OCI-LY7 (cell line): ENCODE measurements at regions not wholly inside any gene's neighbourhood (a gene's known extent, or its start where the extent isn't known, plus 50 kb on each side); places are given as distances from the start of the nearest gene placed in this dataset.

Source experiments
- BruUV-seq: library from RNA; stranded (reverse); fragments of 400-500 nt; replicated peaks from 2 replicates; lab custom pipeline; 2021; lab: Mats Ljungman, UMichigan
- CTCF ChIA-PET: fragments of 300-600 bp; sonication (Branson Sonifier 250); formaldehyde crosslinking; loops from one replicate; lab custom pipeline; 2022; ENCODE audit warnings: antibody characterized with exemption; ENCODE audit not compliant: unreplicated experiment; lab: Charles Lee
- POLR2A ChIA-PET: fragments of 300-600 bp; sonication (Branson Sonifier 250); formaldehyde crosslinking; loops from one replicate; lab custom pipeline; 2022; ENCODE audit warnings: antibody characterized with exemption; lab: Charles Lee
- DNase-seq: peaks from one replicate; pipeline ENCODE4 v3.0.0-alpha.2; 2015; ENCODE audit warnings: low spot score
- H2AFZ ChIP-seq: fragments of 200-600 bp; sonication (generic), shearing (Covaris generic); 2 replicates; pipeline ENCODE4 v1.6.1; 2014; ENCODE audit warnings: mild to moderate bottlenecking, antibody characterized with exemption, low read length, moderate library complexity
- H3K27ac ChIP-seq: fragments of 200-600 bp; sonication (generic); 2 replicates; pipeline ENCODE4 v1.5.1; 2014; ENCODE audit warnings: mixed run types, low read depth, mild to moderate bottlenecking, moderate library complexity, low read length, inconsistent platforms; ENCODE audit not compliant: poor library complexity, severe bottlenecking
- H3K36me3 ChIP-seq: fragments of 200-600 bp; sonication (generic); 2 replicates; pipeline ENCODE4 v1.6.1; 2014; ENCODE audit warnings: mild to moderate bottlenecking, antibody characterized with exemption, low read length, moderate library complexity, mixed read lengths; ENCODE audit not compliant: insufficient read depth
- H3K4me1 ChIP-seq: fragments of 200-600 bp; sonication (generic); 2 replicates; pipeline ENCODE4 v1.5.1; 2014; ENCODE audit warnings: mild to moderate bottlenecking, low read length; ENCODE audit not compliant: insufficient read depth, poor library complexity, severe bottlenecking
- H3K4me2 ChIP-seq: fragments of 200-600 bp; sonication (generic); 2 replicates; pipeline ENCODE4 v1.6.1; 2014; ENCODE audit warnings: mild to moderate bottlenecking, low read length
- H3K4me3 ChIP-seq: fragments of 200-600 bp; sonication (generic); 2 replicates; pipeline ENCODE4 v1.5.1; 2014; ENCODE audit warnings: mild to moderate bottlenecking, low read depth, low read length; ENCODE audit not compliant: poor library complexity, severe bottlenecking
- H3K79me2 ChIP-seq: fragments of 200-600 bp; sonication (generic); 2 replicates; pipeline ENCODE4 v1.6.1; 2016; ENCODE audit warnings: low read depth, mild to moderate bottlenecking, low read length, moderate library complexity, mixed read lengths; ENCODE audit not compliant: insufficient read depth
- H3K9me2 ChIP-seq: fragments of 200-600 bp; sonication (generic); 2 replicates; pipeline ENCODE4 v1.6.1; 2016; ENCODE audit warnings: mild to moderate bottlenecking, low read length, mixed read lengths; ENCODE audit not compliant: insufficient read depth
- H3K9me3 ChIP-seq: fragments of 200-600 bp; sonication (generic); 2 replicates; pipeline ENCODE4 v1.6.1; 2014; ENCODE audit warnings: mild to moderate bottlenecking, mixed run types, low read length, mixed read lengths
- H4K20me1 ChIP-seq: fragments of 200-600 bp; sonication (generic); 2 replicates; pipeline ENCODE4 v1.6.1; 2014; ENCODE audit warnings: mild to moderate bottlenecking, antibody characterized with exemption, low read length, moderate library complexity, mixed read lengths; ENCODE audit not compliant: insufficient read depth
- CTCF ChIP-seq: fragments of 200-600 bp; sonication (generic); conservative IDR thresholded peaks from 2 replicates; pipeline ENCODE4 v1.5.1; 2014; ENCODE audit warnings: mild to moderate bottlenecking, antibody characterized with exemption, low read length, moderate library complexity, mixed read lengths
- EZH2phosphoT487 ChIP-seq: fragments of 200-600 bp; sonication (generic); IDR thresholded peaks from 2 replicates; pipeline ENCODE4 v1.6.1; 2018; ENCODE audit warnings: low read depth, borderline replicate concordance, mild to moderate bottlenecking, mixed run types, antibody characterized with exemption, low read length, moderate library complexity, mixed read lengths
- intact Hi-C: fragments of 100-400 bp; cut with micrococcal nuclease; formaldehyde crosslinking; loops from one replicate; pipeline ENCODE4 v1.10.0; 2022; ENCODE audit not compliant: unreplicated experiment

- Histone ChIP-seq H3K4me1 (no peaks in the 10 kb centered on the region), H3K9me3 (no peaks in the 10 kb centered on the region), H3K4me2 (no peak overlapping the region), H2AFZ (no peak overlapping the region), H3K79me2 (no peaks in the 10 kb centered on the region), H3K27ac (no peak overlapping the region), H3K9me2 (no peaks in the 10 kb centered on the region), H4K20me1 (no peaks in the 10 kb centered on the region), H3K4me3 (no peak overlapping the region), H3K36me3 (no peaks in the 10 kb centered on the region)
- no peak for DNase-seq
- CTCF ChIA-PET = no interaction called here
- POLR2A ChIA-PET = no interaction called here
- no TSS peak for BruUV-seq
- TF ChIP-seq CTCF (no peak), EZH2phosphoT487 (no peak)
- intact Hi-C loops = no loop called here
Observed at GRCh38 chr12:115749071-115749841, 528.2 kb downstream of the MED13L start.

DNA sequence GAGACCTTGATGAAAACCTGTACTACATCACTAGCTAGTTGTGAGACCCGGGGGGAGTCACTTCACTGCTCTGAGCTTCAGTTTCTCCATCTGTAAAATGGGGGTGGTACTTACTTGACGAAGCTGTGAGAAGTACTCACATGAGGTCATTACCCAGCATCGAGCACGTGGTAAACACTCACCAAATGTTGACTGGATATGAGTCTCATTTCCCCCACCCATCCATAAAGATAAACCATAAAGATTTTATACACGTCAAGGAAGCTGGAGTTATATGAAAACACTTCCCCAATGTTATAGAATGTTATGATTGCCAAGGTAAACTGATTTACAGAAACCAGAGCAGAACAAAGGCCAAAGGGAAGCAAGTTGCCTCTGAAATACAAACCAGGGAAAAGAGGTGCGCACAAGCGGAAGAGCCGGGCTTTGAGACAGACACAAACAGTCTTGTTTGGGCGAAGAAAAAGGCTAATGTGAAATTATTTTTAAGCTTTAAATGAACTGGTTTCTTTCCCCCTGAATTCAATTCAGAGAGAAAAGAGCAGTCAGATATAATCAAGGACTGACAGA is 536.8 kb downstream of the MED13L start:
- no peak for DNase-seq
- Histone ChIP-seq H3K4me3 (no peak overlapping the region), H3K4me2 (no peak overlapping the region), H3K36me3 (no peaks in the 10 kb centered on the region), H3K27ac (no peak overlapping the region), H4K20me1 (no peaks in the 10 kb centered on the region), H3K9me2 (no peaks in the 10 kb centered on the region), H3K9me3 (no peaks in the 10 kb centered on the region), H3K79me2 (no peaks in the 10 kb centered on the region), H3K4me1 (no peaks in the 10 kb centered on the region), H2AFZ (no peak overlapping the region)
- no TSS peak for BruUV-seq
- no peak for TF ChIP-seq CTCF
- no peak for TF ChIP-seq EZH2phosphoT487
- ChIA-PET POLR2A (interaction anchor here (0.6 to 0.7 kb wide), 2 partner anchors 30 to 50 kb away, joined by 3 read pairs; no protein-coding TSS in a partner anchor), CTCF (interaction anchor here (0.6 kb wide), 1 partner anchor 1878 kb away, joined by 3 read pairs; no protein-coding TSS in a partner anchor)
- intact Hi-C loops = no loop called here

- Histone ChIP-seq H2AFZ (no peak overlapping the region), H3K79me2 (no peaks in the 10 kb centered on the region), H3K4me1 (no peaks in the 10 kb centered on the region), H3K36me3 (no peaks in the 10 kb centered on the region), H3K9me2 (no peaks in the 10 kb centered on the region), H3K9me3 (no peaks in the 10 kb centered on the region), H3K4me3 (no peak overlapping the region), H4K20me1 (no peaks in the 10 kb centered on the region), H3K4me2 (no peak overlapping the region), H3K27ac (no peak overlapping the region)
- intact Hi-C loops = no loop called here
- BruUV-seq = no TSS peak
- no peak for TF ChIP-seq EZH2phosphoT487
- no peak for TF ChIP-seq CTCF
- no peak for DNase-seq
- POLR2A ChIA-PET = interaction anchor here (0.6 kb wide), 1 partner anchor 328 kb away, joined by 3 read pairs; no protein-coding TSS in a partner anchor
- CTCF ChIA-PET = no interaction called here
Observed at GRCh38 chr12:115737895-115738294, 539.6 kb downstream of the MED13L start.
